ENCODE measurements at regions not wholly inside any gene's neighbourhood (a gene's known extent, or its start where the extent isn't known, plus 50 kb on each side); places are given as distances from the start of the nearest gene placed in this dataset.

- ATAC-seq (no peak), DNase-seq (ENCODE audit: low spot score) (no peak), FAIRE-seq (no peak)
- TF ChIP-seq YEATS4 (CRISPR knock-in tag; IDR thresholded peaks at IDR 0.05; ENCODE audit: borderline replicate concordance): no peak
- intact Hi-C loops (cut with micrococcal nuclease; ENCODE audit: unreplicated experiment) (no loop called here), in situ Hi-C loops (cut with HindIII; ENCODE audit: extremely low pct_ligation_motif_present, low pct_unique_long_range_greater_than_20kb) (no loop called here)
- no peaks in the 10 kb centered on the region for H3K9me3 ChIP-seq (ENCODE audit: low read length)
- no peak overlapping the region for H2AFZ ChIP-seq (ENCODE audit: low read length)
- no peak overlapping the region for H3K4me2 ChIP-seq (ENCODE audit: low read depth, low read length)
- no peak overlapping the region for H3K9ac ChIP-seq (ENCODE audit: insufficient read depth, low read depth, low read length)
- CTCF ChIA-PET (ENCODE audit: low intra/inter-chr PET ratio, low total read pairs): no interaction called here
- H3K4me3 ChIP-seq (replicated peaks in 1 of 3; ENCODE audit: insufficient read depth in 1 of 3, low read depth in 2 of 3, low read length in 3 of 3): no peak overlapping the region
- no peaks in the 10 kb centered on the region; a peak in 2 of 5 replicates for H3K27me3 ChIP-seq (ENCODE audit: control insufficient read depth in 1 of 2, insufficient read depth in 2 of 2, low read length in 2 of 2)
- H3K4me1 ChIP-seq (ENCODE audit: insufficient read depth, low read length): no peaks in the 10 kb centered on the region
- no peaks in the 10 kb centered on the region for H4K20me1 ChIP-seq (ENCODE audit: insufficient read depth, low read length)
- BruUV-seq (replicated peaks): no TSS peak
- POLR2A ChIA-PET: no interaction called here
- H3K79me2 ChIP-seq (ENCODE audit: insufficient read depth, low read length): no peaks in the 10 kb centered on the region
- no peak overlapping the region for H3K27ac ChIP-seq (ENCODE audit: extremely low read length, insufficient read depth, low read length)
- 10% methylated on average over 6 of the region's 6 CpGs for WGBS (ENCODE audit: low lambda C conversion rate)
- no peaks in the 10 kb centered on the region for H3K36me3 ChIP-seq (replicated peaks in 1 of 2; ENCODE audit: control insufficient read depth in 1 of 2, insufficient read depth in 2 of 2, low read length in 2 of 2)
Observed at GRCh38 chr2:234189786-234190300, 139.3 kb downstream of the SPP2 start.

- 45% methylated on average over 5 of the region's 5 CpGs for WGBS (ENCODE audit: low lambda C conversion rate)
- in situ Hi-C loops (cut with HindIII; ENCODE audit: extremely low pct_ligation_motif_present, low pct_unique_long_range_greater_than_20kb): no loop called here
- TF ChIP-seq PBX2 (CRISPR knock-in tag; IDR thresholded peaks at IDR 0.05) (no peak), NRL (CRISPR knock-in tag; IDR thresholded peaks at IDR 0.05; ENCODE audit: borderline replicate concordance) (no peak), TBP (CRISPR knock-in tag; IDR thresholded peaks at IDR 0.05) (no peak), ZNF607 (CRISPR knock-in tag; IDR thresholded peaks at IDR 0.05; ENCODE audit: borderline replicate concordance) (no peak), ZBTB33 (CRISPR knock-in tag; IDR thresholded peaks at IDR 0.05) (no peak), ATF7-NPFF (CRISPR knock-in tag; IDR thresholded peaks at IDR 0.05; ENCODE audit: low read depth) (no peak), FOXK2 (IDR thresholded peaks at IDR 0.05) (no peak), ZNF564 (CRISPR knock-in tag; IDR thresholded peaks at IDR 0.05) (no peak), ATRX (CRISPR knock-in tag; IDR thresholded peaks at IDR 0.05; ENCODE audit: borderline replicate concordance) (no peak), ZMYM2 (CRISPR knock-in tag; IDR thresholded peaks at IDR 0.05) (no peak)
- TF ChIP-seq, protein P1, sequence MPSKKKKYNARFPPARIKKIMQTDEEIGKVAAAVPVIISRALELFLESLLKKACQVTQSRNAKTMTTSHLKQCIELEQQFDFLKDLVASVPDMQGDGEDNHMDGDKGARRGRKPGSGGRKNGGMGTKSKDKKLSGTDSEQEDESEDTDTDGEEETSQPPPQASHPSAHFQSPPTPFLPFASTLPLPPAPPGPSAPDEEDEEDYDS (CRISPR knock-in tag; IDR thresholded peaks at IDR 0.05): no peak
- TF ChIP-seq, protein P2, sequence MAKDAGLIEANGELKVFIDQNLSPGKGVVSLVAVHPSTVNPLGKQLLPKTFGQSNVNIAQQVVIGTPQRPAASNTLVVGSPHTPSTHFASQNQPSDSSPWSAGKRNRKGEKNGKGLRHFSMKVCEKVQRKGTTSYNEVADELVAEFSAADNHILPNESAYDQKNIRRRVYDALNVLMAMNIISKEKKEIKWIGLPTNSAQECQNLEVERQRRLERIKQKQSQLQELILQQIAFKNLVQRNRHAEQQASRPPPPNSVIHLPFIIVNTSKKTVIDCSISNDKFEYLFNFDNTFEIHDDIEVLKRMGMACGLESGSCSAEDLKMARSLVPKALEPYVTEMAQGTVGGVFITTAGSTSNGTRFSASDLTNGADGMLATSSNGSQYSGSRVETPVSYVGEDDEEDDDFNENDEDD (CRISPR knock-in tag; IDR thresholded peaks at IDR 0.05; ENCODE audit: borderline replicate concordance): no peak
- TF ChIP-seq, protein P3, sequence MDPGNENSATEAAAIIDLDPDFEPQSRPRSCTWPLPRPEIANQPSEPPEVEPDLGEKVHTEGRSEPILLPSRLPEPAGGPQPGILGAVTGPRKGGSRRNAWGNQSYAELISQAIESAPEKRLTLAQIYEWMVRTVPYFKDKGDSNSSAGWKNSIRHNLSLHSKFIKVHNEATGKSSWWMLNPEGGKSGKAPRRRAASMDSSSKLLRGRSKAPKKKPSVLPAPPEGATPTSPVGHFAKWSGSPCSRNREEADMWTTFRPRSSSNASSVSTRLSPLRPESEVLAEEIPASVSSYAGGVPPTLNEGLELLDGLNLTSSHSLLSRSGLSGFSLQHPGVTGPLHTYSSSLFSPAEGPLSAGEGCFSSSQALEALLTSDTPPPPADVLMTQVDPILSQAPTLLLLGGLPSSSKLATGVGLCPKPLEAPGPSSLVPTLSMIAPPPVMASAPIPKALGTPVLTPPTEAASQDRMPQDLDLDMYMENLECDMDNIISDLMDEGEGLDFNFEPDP (CRISPR knock-in tag; conservative IDR thresholded peaks at IDR 0.05): no peak
Observed at GRCh38 chr2:234189230-234189629, 138.7 kb downstream of the SPP2 start.

More at GRCh38 chr2:234189230-234189629, 138.7 kb downstream of the SPP2 start:
- H2AFZ ChIP-seq (ENCODE audit: low read length): no peak overlapping the region
- peaks cover 0 to 2% of the 10 kb centered on the region in 2 experiments; a peak in 3 of 5 replicates for H3K27me3 ChIP-seq (ENCODE audit: control insufficient read depth in 1 of 2, insufficient read depth in 2 of 2, low read length in 2 of 2)
- POLR2A ChIA-PET: no interaction called here
- no peaks in the 10 kb centered on the region for H3K36me3 ChIP-seq (replicated peaks in 1 of 2; ENCODE audit: control insufficient read depth in 1 of 2, insufficient read depth in 2 of 2, low read length in 2 of 2)
- FAIRE-seq: no peak
- DNase-seq (ENCODE audit: low spot score): no peak
- CTCF ChIA-PET (ENCODE audit: low intra/inter-chr PET ratio, low total read pairs): no interaction called here
- no peak overlapping the region for H3K4me3 ChIP-seq (replicated peaks in 1 of 3; ENCODE audit: insufficient read depth in 1 of 3, low read depth in 2 of 3, low read length in 3 of 3)
- intact Hi-C loops (cut with micrococcal nuclease; ENCODE audit: unreplicated experiment): no loop called here
- no peak overlapping the region for H3K9ac ChIP-seq (ENCODE audit: insufficient read depth, low read depth, low read length)
- H3K79me2 ChIP-seq (ENCODE audit: insufficient read depth, low read length): no peaks in the 10 kb centered on the region
- H3K4me2 ChIP-seq (ENCODE audit: low read depth, low read length): no peak overlapping the region
- ATAC-seq: no peak
- no peaks in the 10 kb centered on the region for H4K20me1 ChIP-seq (ENCODE audit: insufficient read depth, low read length)
- no peaks in the 10 kb centered on the region for H3K9me3 ChIP-seq (ENCODE audit: low read length)
- no TSS peak for BruUV-seq (replicated peaks)
- no peaks in the 10 kb centered on the region for H3K4me1 ChIP-seq (ENCODE audit: insufficient read depth, low read length)
- no peak overlapping the region for H3K27ac ChIP-seq (ENCODE audit: extremely low read length, insufficient read depth, low read length)

Data from HepG2 (cell line).